Naive thymus-derived CD4-positive, alpha-beta T cell (primary cell): ENCODE measurements at regions not wholly inside any gene's neighbourhood (a gene's known extent, or its start where the extent isn't known, plus 50 kb on each side); places are given as distances from the start of the nearest gene placed in this dataset.
A peak's percentile ranks its signal among the peaks of the same experiment; 100 is the strongest.
"Not testable (repeated sequence)": the region's sequence is repeated elsewhere in the genome, so short reads cannot be mapped to it uniquely, and the experiment has no call there.

Source experiments
- ATAC-seq: fragments of 150-1000 bp; cut with Tn5 transposase; 2 replicates; pipeline ENCODE4 v1.10.0; 2021; ENCODE audit warnings: mild to moderate bottlenecking, moderate library complexity
- CTCF ChIA-PET: fragments of 350-600 bp; sonication (Branson Sonifier 250); formaldehyde crosslinking; loops from one replicate; lab custom pipeline; 2021; ENCODE audit warnings: antibody characterized with exemption; lab: Charles Lee
- POLR2A ChIA-PET: fragments of 350-600 bp; sonication (Branson Sonifier 250); formaldehyde crosslinking; loops from one replicate; lab custom pipeline; 2021; ENCODE audit warnings: antibody characterized with exemption, inconsistent platforms; lab: Charles Lee
- DNase-seq, 9 donors: peaks; one replicate each; pipeline versions ENCODE4 v3.0.0 to v3.0.0-alpha.2; 2020 to 2022; ENCODE audit warnings: mixed read lengths in 1 of 9
- H3K27ac ChIP-seq: one replicate; pipeline ENCODE4 v1.7.0; 2013; ENCODE audit warnings: mild to moderate bottlenecking, low read depth, low read length, moderate library complexity
- H3K27me3 ChIP-seq, 2 donors: one replicate each; pipeline ENCODE4 v1.7.0; 2013; ENCODE audit warnings: low read length in 2 of 2, mild to moderate bottlenecking in 2 of 2, moderate library complexity in 2 of 2; ENCODE audit not compliant: control insufficient read depth in 2 of 2, insufficient read depth in 2 of 2
- H3K36me3 ChIP-seq, 3 experiments: 1 replicate in 2 of 3; 2 replicates in 1 of 3; pipeline ENCODE4 v1.7.0; 2013; ENCODE audit warnings: low read length in 3 of 3, mild to moderate bottlenecking in 3 of 3, moderate library complexity in 1 of 3; ENCODE audit not compliant: insufficient read depth in 3 of 3, control insufficient read depth in 2 of 3
- H3K4me1 ChIP-seq, 2 donors: one replicate each; pipeline ENCODE4 v1.7.0; 2013; ENCODE audit warnings: low read length in 2 of 2, mild to moderate bottlenecking in 2 of 2, moderate library complexity in 1 of 2; ENCODE audit not compliant: control insufficient read depth in 2 of 2, insufficient read depth in 2 of 2
- H3K4me3 ChIP-seq: 2 replicates; pipeline ENCODE4 v1.7.0; 2013; ENCODE audit warnings: mild to moderate bottlenecking, low read length
- H3K9me3 ChIP-seq, 3 experiments: 1 replicate in 2 of 3; 2 replicates in 1 of 3; pipeline ENCODE4 v1.7.0; 2013; ENCODE audit warnings: low read length in 3 of 3; ENCODE audit not compliant: control insufficient read depth in 2 of 3
- H3K27ac Mint-ChIP-seq, 9 donors: one replicate each; pipeline ENCODE4 v1.8.0; 2020 to 2022; ENCODE audit warnings: mixed read lengths in 9 of 9, mild to moderate bottlenecking in 8 of 9, moderate library complexity in 5 of 9, inconsistent platforms in 2 of 9
- H3K27me3 Mint-ChIP-seq, 5 donors: one replicate each; pipeline ENCODE4 v1.8.0; 2021 to 2022; ENCODE audit warnings: mixed read lengths in 5 of 5, mild to moderate bottlenecking in 1 of 5
- H3K36me3 Mint-ChIP-seq, 5 donors: one replicate each; pipeline ENCODE4 v1.8.0; 2020 to 2022; ENCODE audit warnings: mixed read lengths in 5 of 5, mild to moderate bottlenecking in 3 of 5, inconsistent platforms in 1 of 5
- H3K4me1 Mint-ChIP-seq, 7 donors: one replicate each; pipeline ENCODE4 v1.8.0; 2020 to 2022; ENCODE audit warnings: mixed read lengths in 7 of 7, mild to moderate bottlenecking in 3 of 7, inconsistent platforms in 1 of 7
- H3K4me3 Mint-ChIP-seq, 10 donors: one replicate each; pipeline ENCODE4 v1.8.0; 2020 to 2022; ENCODE audit warnings: mild to moderate bottlenecking in 10 of 10, mixed read lengths in 10 of 10, moderate library complexity in 6 of 10, inconsistent platforms in 2 of 10
- H3K9me3 Mint-ChIP-seq, 11 donors: one replicate each; pipeline ENCODE4 v1.8.0; 2020 to 2022; ENCODE audit warnings: mixed read lengths in 11 of 11, mild to moderate bottlenecking in 4 of 11, inconsistent platforms in 1 of 11, moderate library complexity in 1 of 11
- intact Hi-C, 2 donors: fragments of 100-400 bp; cut with micrococcal nuclease; formaldehyde crosslinking; loops; one replicate each; pipeline ENCODE4 v1.15.1; 2023

GRCh38 chr17:51355441-51356410 is 95.4 kb downstream of the UTP18 start:
- H3K9me3 Mint-ChIP-seq, result peaks cover 0 to 3% (median 0%) of the 10 kb centered on the region in 11 donors
- Histone ChIP-seq H3K27ac (no peak overlapping the region), H3K4me3 (no peak overlapping the region), H3K27me3 (no peaks in the 10 kb centered on the region), H3K4me1 (no peaks in the 10 kb centered on the region), H3K9me3 (no peaks in the 10 kb centered on the region), H3K36me3 (no peaks in the 10 kb centered on the region)
- H3K4me1 Mint-ChIP-seq, result peaks cover 0 to 2% (median 0%) of the 10 kb centered on the region in 7 donors
- H3K27ac Mint-ChIP-seq, result peak overlapping the region in 1 of 9 donors; percentile 34
- H3K36me3 Mint-ChIP-seq, result no peaks in the 10 kb centered on the region
- peaks cover 0 to 45% (median 9%) of the 10 kb centered on the region in 5 donors for H3K27me3 Mint-ChIP-seq
- no peak for ATAC-seq
- ChIA-PET CTCF (no interaction called here), POLR2A (no interaction called here)
- DNase-seq, result no peak
- intact Hi-C loops, result no loop called here
- H3K4me3 Mint-ChIP-seq, result no peak overlapping the region

- Mint-ChIP-seq H3K9me3 (peaks cover 0 to 3% (median 0%) of the 10 kb centered on the region in 11 donors), H3K36me3 (no peaks in the 10 kb centered on the region), H3K27ac (peak overlapping the region in 1 of 9 donors; percentile 12), H3K4me1 (peaks cover 0 to 4% (median 2%) of the 10 kb centered on the region in 7 donors), H3K4me3 (no peak overlapping the region), H3K27me3 (peaks cover 0 to 20% (median 5%) of the 10 kb centered on the region in 5 donors)
- Histone ChIP-seq H3K4me3 (no peak overlapping the region), H3K27me3 (no peaks in the 10 kb centered on the region), H3K27ac (no peak overlapping the region), H3K4me1 (peaks cover 0 to 1% of the 10 kb centered on the region in 2 donors), H3K36me3 (no peaks in the 10 kb centered on the region), H3K9me3 (no peaks in the 10 kb centered on the region)
- POLR2A ChIA-PET, result interaction anchor here (1.0 kb wide), 1 partner anchor 85 kb away, joined by 3 read pairs; no protein-coding TSS in a partner anchor
- ATAC-seq (no peak), DNase-seq (no peak)
- intact Hi-C loops, result no loop called here
- CTCF ChIA-PET, result interaction anchor here (0.5 to 0.8 kb wide), 2 partner anchors 13 to 59 kb away, joined by 3 read pairs; no protein-coding TSS in a partner anchor
Measured at GRCh38 chr17:51359055-51359454, 98.7 kb downstream of the UTP18 start.

- Histone ChIP-seq H3K27me3 (no peaks in the 10 kb centered on the region), H3K9me3 (no peaks in the 10 kb centered on the region), H3K4me3 (no peak overlapping the region), H3K4me1 (peaks cover 0 to 13% of the 10 kb centered on the region in 2 donors), H3K36me3 (no peaks in the 10 kb centered on the region), H3K27ac (no peak overlapping the region)
- Mint-ChIP-seq H3K27me3 (peaks cover 0 to 6% (median 0%) of the 10 kb centered on the region in 5 donors), H3K27ac (no peak overlapping the region), H3K36me3 (peaks cover 0 to 4% (median 3%) of the 10 kb centered on the region in 5 donors), H3K4me3 (no peak overlapping the region), H3K4me1 (peaks cover 9 to 33% (median 22%) of the 10 kb centered on the region in 7 donors), H3K9me3 (peaks cover 0 to 6% (median 0%) of the 10 kb centered on the region in 11 donors)
- intact Hi-C loops, result no loop called here
- ATAC-seq, result no peak
- ChIA-PET CTCF (interaction anchor here (0.6 to 1.4 kb wide), 3 partner anchors 8 to 65 kb away, joined by 3 to 6 read pairs (median 4); no protein-coding TSS in a partner anchor), POLR2A (no interaction called here)
- DNase-seq, result no peak
Measured at GRCh38 chr17:51362811-51363585, 102.7 kb downstream of the UTP18 start.

- ATAC-seq, result no peak
- peak overlapping the region; percentile 50 for H3K27ac ChIP-seq
- intact Hi-C loops, result no loop called here
Measured at GRCh38 chr17:51365090-51365489, 104.7 kb downstream of the UTP18 start.

GRCh38 chr17:51366866-51367265 is 106.5 kb downstream of the UTP18 start:
- DNase-seq (no peak), ATAC-seq (no peak)
- Histone ChIP-seq H3K9me3 (no peaks in the 10 kb centered on the region), H3K27ac (no peak overlapping the region), H3K4me1 (peaks cover 0 to 17% of the 10 kb centered on the region in 2 donors), H3K4me3 (no peak overlapping the region), H3K36me3 (no peaks in the 10 kb centered on the region), H3K27me3 (no peaks in the 10 kb centered on the region)
- Mint-ChIP-seq H3K4me3 (no peak overlapping the region), H3K27ac (peak overlapping the region in 4 of 9 donors; percentile 28 to 93 (median 50)), H3K27me3 (peaks cover 0 to 3% (median 0%) of the 10 kb centered on the region in 5 donors), H3K36me3 (peaks cover 0 to 6% (median 3%) of the 10 kb centered on the region in 5 donors), H3K9me3 (peaks cover 0 to 4% (median 0%) of the 10 kb centered on the region in 11 donors), H3K4me1 (peaks cover 13 to 38% (median 27%) of the 10 kb centered on the region in 7 donors)
- ChIA-PET CTCF (interaction anchor here (1.5 kb wide), 1 partner anchor 172 kb away, joined by 4 read pairs; no protein-coding TSS in a partner anchor), POLR2A (no interaction called here)
- intact Hi-C loops, result no loop called here

More at GRCh38 chr17:51365090-51365489, 104.7 kb downstream of the UTP18 start:
- peaks cover 9 to 33% (median 22%) of the 10 kb centered on the region in 7 donors for H3K4me1 Mint-ChIP-seq
- peak in 5 of 9 donors; percentile 3 to 33 (median 22) for DNase-seq
- ChIA-PET POLR2A (interaction anchor here (1.0 kb wide), 1 partner anchor 65 kb away, joined by 4 read pairs; no protein-coding TSS in a partner anchor), CTCF (interaction anchor here (0.7 to 1.2 kb wide), 2 partner anchors 166 to 391 kb away, joined by 3 to 4 read pairs; no protein-coding TSS in a partner anchor)
- H3K4me1 ChIP-seq, result peaks cover 0 to 13% of the 10 kb centered on the region in 2 donors
- peak overlapping the region; percentile 53 to 95 (median 89) for H3K27ac Mint-ChIP-seq
- H3K36me3 ChIP-seq, result no peaks in the 10 kb centered on the region
- peaks cover 0 to 6% (median 0%) of the 10 kb centered on the region in 5 donors for H3K27me3 Mint-ChIP-seq
- H3K27me3 ChIP-seq, result no peaks in the 10 kb centered on the region
- H3K9me3 ChIP-seq, result no peaks in the 10 kb centered on the region
- peaks cover 0 to 4% (median 3%) of the 10 kb centered on the region in 5 donors for H3K36me3 Mint-ChIP-seq
- peak overlapping the region in 9 of 10 donors; percentile 8 to 84 (median 73) for H3K4me3 Mint-ChIP-seq
- H3K9me3 Mint-ChIP-seq, result peaks cover 0 to 4% (median 0%) of the 10 kb centered on the region in 11 donors
- H3K4me3 ChIP-seq, result no peak overlapping the region

- ATAC-seq, H3K4me3 Mint-ChIP-seq, CTCF ChIA-PET, H3K36me3 ChIP-seq, H3K27me3 Mint-ChIP-seq, H3K27me3 ChIP-seq, H3K9me3 ChIP-seq, DNase-seq, H3K4me3 ChIP-seq, POLR2A ChIA-PET, H3K27ac ChIP-seq, intact Hi-C loops: not testable (repeated sequence)
- peaks cover 0 to 25% of the 10 kb centered on the region in 2 donors for H3K4me1 ChIP-seq
- peak overlapping the region in 2 of 9 donors; percentile 52 to 72 for H3K27ac Mint-ChIP-seq
- H3K36me3 Mint-ChIP-seq, result peaks cover 0 to 10% (median 3%) of the 10 kb centered on the region in 5 donors
- peaks cover 17 to 48% (median 36%) of the 10 kb centered on the region in 7 donors for H3K4me1 Mint-ChIP-seq
- peaks cover 0 to 12% (median 0%) of the 10 kb centered on the region in 11 donors for H3K9me3 Mint-ChIP-seq
Measured at GRCh38 chr17:51367836-51368235, 107.5 kb downstream of the UTP18 start.
